ENCODE measurements at regions not wholly inside any gene's neighbourhood (a gene's known extent, or its start where the extent isn't known, plus 50 kb on each side); places are given as distances from the start of the nearest gene placed in this dataset.
"Not testable (repeated sequence)": the region's sequence is repeated elsewhere in the genome, so short reads cannot be mapped to it uniquely, and the experiment has no call there.

- H3K18ac ChIP-seq (ENCODE audit: low read depth, low read length); ATAC-seq (ENCODE audit: low read depth); H3K9ac ChIP-seq (ENCODE audit: low read depth, low read length); POLR2A ChIA-PET (ENCODE audit: unreplicated experiment); H2AK5ac ChIP-seq (ENCODE audit: low read depth, low read length); H2BK120ac ChIP-seq (ENCODE audit: low read depth, low read length); H3K27me3 ChIP-seq (ENCODE audit: control insufficient read depth, insufficient read depth, low read length); H3K4me2 ChIP-seq (ENCODE audit: low read depth, low read length); H2BK5ac ChIP-seq (ENCODE audit: low read depth, low read length, poor library complexity, severe bottlenecking); H3K79me1 ChIP-seq (ENCODE audit: low read depth in 1 of 2, low read length in 2 of 2); H2BK15ac ChIP-seq (ENCODE audit: low read depth, low read length); H2AFZ ChIP-seq (replicated peaks; ENCODE audit: low read length, poor library complexity); intact Hi-C loops (cut with micrococcal nuclease); H3K4me3 ChIP-seq (ENCODE audit: insufficient read depth, low read depth, low read length); H4K5ac ChIP-seq (ENCODE audit: low read depth, low read length); H3K36me3 ChIP-seq (ENCODE audit: control insufficient read depth, insufficient read depth, low read length); H3K4ac ChIP-seq (ENCODE audit: low read depth, low read length); H4K20me1 ChIP-seq (ENCODE audit: insufficient read depth, low read length); H2BK20ac ChIP-seq (ENCODE audit: low read depth, low read length); H2AK9ac ChIP-seq (replicated peaks; ENCODE audit: low read depth, low read length, poor library complexity); DNase-seq; CTCF ChIA-PET; dilution Hi-C loops (cut with HindIII; ENCODE audit: low sequenced_read_pairs, unreplicated experiment); H3K9me3 ChIP-seq (ENCODE audit: control insufficient read depth, insufficient read depth, low read length); BruUV-seq (replicated peaks); H4K91ac ChIP-seq (ENCODE audit: insufficient read depth, low read depth, low read length); H3K23ac ChIP-seq (ENCODE audit: low read depth, low read length); H3K27ac ChIP-seq (ENCODE audit: insufficient read depth, low read length); in situ Hi-C loops (cut with MboI; ENCODE audit: low sequenced_read_pairs); H3K4me1 ChIP-seq (ENCODE audit: control insufficient read depth, insufficient read depth, low read length); H3K14ac ChIP-seq (replicated peaks; ENCODE audit: low read depth, low read length); H4K8ac ChIP-seq (ENCODE audit: low read depth in 2 of 2, low read length in 2 of 2); H3K56ac ChIP-seq (ENCODE audit: extremely low read depth, insufficient read depth, low read length); H3K9me1 ChIP-seq (ENCODE audit: insufficient read depth, low read length): not testable (repeated sequence)
- no CpG with 5 or more reads among the region's 1 CpG for WGBS, 2 experiments (ENCODE audit: extremely low coverage in 2 of 2, insufficient read length in 1 of 2)
Measured at GRCh38 chrX:92081250-92081649, 302.1 kb downstream of the PCDH11X start.

GRCh38 chrX:92090756-92091155 is 311.6 kb downstream of the PCDH11X start:
- H4K91ac ChIP-seq (ENCODE audit: insufficient read depth, low read depth, low read length); H3K4ac ChIP-seq (ENCODE audit: low read depth, low read length); H2AFZ ChIP-seq (replicated peaks; ENCODE audit: low read length, poor library complexity); POLR2A ChIA-PET (ENCODE audit: unreplicated experiment); H3K4me1 ChIP-seq (ENCODE audit: control insufficient read depth, insufficient read depth, low read length); H3K79me1 ChIP-seq (ENCODE audit: low read depth in 1 of 2, low read length in 2 of 2); H2BK120ac ChIP-seq (ENCODE audit: low read depth, low read length); H3K4me2 ChIP-seq (ENCODE audit: low read depth, low read length); H2AK9ac ChIP-seq (replicated peaks; ENCODE audit: low read depth, low read length, poor library complexity); H3K9ac ChIP-seq (ENCODE audit: low read depth, low read length); H3K36me3 ChIP-seq (ENCODE audit: control insufficient read depth, insufficient read depth, low read length); H3K14ac ChIP-seq (replicated peaks; ENCODE audit: low read depth, low read length); H3K4me3 ChIP-seq (ENCODE audit: insufficient read depth, low read depth, low read length); H3K9me1 ChIP-seq (ENCODE audit: insufficient read depth, low read length); H3K9me3 ChIP-seq (ENCODE audit: control insufficient read depth, insufficient read depth, low read length); H2AK5ac ChIP-seq (ENCODE audit: low read depth, low read length); H2BK5ac ChIP-seq (ENCODE audit: low read depth, low read length, poor library complexity, severe bottlenecking); H3K18ac ChIP-seq (ENCODE audit: low read depth, low read length); DNase-seq; H4K5ac ChIP-seq (ENCODE audit: low read depth, low read length); H3K56ac ChIP-seq (ENCODE audit: extremely low read depth, insufficient read depth, low read length); in situ Hi-C loops (cut with MboI; ENCODE audit: low sequenced_read_pairs); CTCF ChIA-PET; H3K27ac ChIP-seq (ENCODE audit: insufficient read depth, low read length); ATAC-seq (ENCODE audit: low read depth); dilution Hi-C loops (cut with HindIII; ENCODE audit: low sequenced_read_pairs, unreplicated experiment); H3K23ac ChIP-seq (ENCODE audit: low read depth, low read length); H3K27me3 ChIP-seq (ENCODE audit: control insufficient read depth, insufficient read depth, low read length); H2BK15ac ChIP-seq (ENCODE audit: low read depth, low read length); H4K8ac ChIP-seq (ENCODE audit: low read depth in 2 of 2, low read length in 2 of 2); BruUV-seq (replicated peaks); intact Hi-C loops (cut with micrococcal nuclease); H2BK20ac ChIP-seq (ENCODE audit: low read depth, low read length); H4K20me1 ChIP-seq (ENCODE audit: insufficient read depth, low read length): not testable (repeated sequence)
- WGBS, 2 experiments (ENCODE audit: extremely low coverage in 2 of 2, insufficient read length in 1 of 2) = no CpG with 5 or more reads among the region's 2 CpGs
